ENCODE measurements at regions not wholly inside any gene's neighbourhood (a gene's known extent, or its start where the extent isn't known, plus 50 kb on each side); places are given as distances from the start of the nearest gene placed in this dataset.

DNA sequence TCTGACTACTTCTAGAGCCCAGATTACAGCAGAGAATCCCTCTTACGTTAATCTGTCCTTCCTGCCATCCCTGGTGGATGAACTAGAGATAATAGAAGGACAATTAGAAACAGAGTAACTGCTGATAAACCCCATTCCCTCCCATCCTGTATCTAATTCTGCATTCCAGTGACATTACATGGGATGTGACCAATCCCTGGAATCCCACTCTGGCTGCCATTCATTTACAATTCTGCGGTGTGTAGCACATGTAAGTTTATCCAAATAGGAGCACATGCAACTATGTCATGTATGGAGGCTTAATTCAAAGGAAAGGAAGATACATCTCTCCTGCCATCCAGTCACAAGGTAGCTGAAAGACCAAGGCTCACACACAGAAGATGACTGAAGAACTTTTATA, 339.5 kb downstream of the GPAT3 start:
- Histone ChIP-seq H3K79me2 (ENCODE audit: insufficient read depth, low read length) (no peaks in the 10 kb centered on the region), H3K23me2 (ENCODE audit: insufficient read length, low read depth, low read length, poor library complexity, severe bottlenecking) (no peaks in the 10 kb centered on the region), H3K27ac (ENCODE audit: insufficient read length, low read depth, low read length) (no peak overlapping the region), H4K91ac (ENCODE audit: insufficient read length, low read depth, low read length) (no peak overlapping the region), H2BK5ac (ENCODE audit: insufficient read length, low read length) (no peak overlapping the region), H3K23ac (ENCODE audit: insufficient read length, low read depth, low read length) (no peak overlapping the region), H3K9ac (ENCODE audit: extremely low read depth, insufficient read length, low read length) (no peak overlapping the region), H3K4ac (ENCODE audit: low read depth, low read length) (no peak overlapping the region), H3K9me3 (ENCODE audit: control insufficient read depth, low read depth, low read length) (no peaks in the 10 kb centered on the region), H3K27me3 (ENCODE audit: insufficient read depth, low read length) (no peaks in the 10 kb centered on the region), H2BK120ac (ENCODE audit: low read depth, low read length, poor library complexity, severe bottlenecking) (no peak overlapping the region), H3K14ac (ENCODE audit: insufficient read depth, low read length) (no peak overlapping the region), H4K8ac (replicated peaks; ENCODE audit: insufficient read length, low read depth, low read length) (no peak overlapping the region), H3T11ph (ENCODE audit: low read length) (no peak overlapping the region), H4K5ac (ENCODE audit: insufficient read length, low read depth, low read length) (no peak overlapping the region), H3K4me2 (ENCODE audit: insufficient read depth, insufficient read length, low read length) (no peak overlapping the region), H3K79me1 (ENCODE audit: insufficient read depth, low read depth, low read length, poor library complexity, severe bottlenecking) (no peaks in the 10 kb centered on the region), H3K18ac (ENCODE audit: insufficient read length, low read depth, low read length) (no peak overlapping the region), H2BK15ac (ENCODE audit: low read depth, low read length) (no peak overlapping the region), H3K4me1 (ENCODE audit: insufficient read depth, low read length) (no peaks in the 10 kb centered on the region), H2AK5ac (ENCODE audit: insufficient read length, low read length) (no peak overlapping the region), H2BK20ac (ENCODE audit: low read depth, low read length, poor library complexity, severe bottlenecking) (no peak overlapping the region), H3K56ac (ENCODE audit: insufficient read length, low read depth, low read length) (no peak overlapping the region), H2BK12ac (ENCODE audit: insufficient read length, low read depth, low read length) (no peak overlapping the region), H4K20me1 (ENCODE audit: control insufficient read depth, insufficient read depth, insufficient read length) (no peaks in the 10 kb centered on the region), H2AFZ (ENCODE audit: low read length) (no peak overlapping the region)
- Mint-ChIP-seq H3K9me3 (no peaks in the 10 kb centered on the region; a peak in 1 of 5 replicates), H3K4me3 (no peak overlapping the region), H3K27ac (no peak overlapping the region), H3K4me1 (peaks cover 8 to 12% of the 10 kb centered on the region in 2 experiments), H3K27me3 (ENCODE audit: low read depth) (no peaks in the 10 kb centered on the region), H3K36me3 (ENCODE audit: insufficient read depth in 1 of 3, low read depth in 3 of 3) (no peaks in the 10 kb centered on the region)
- WGBS (ENCODE audit: extremely low coverage, insufficient read length, low lambda C conversion rate): no CpG with 5 or more reads among the region's 2 CpGs
- no peak for TF ChIP-seq CTCF (conservative IDR thresholded peaks at IDR 0.05)
- DNase-seq: no peak
